Kidney epithelial cell (primary cell): ENCODE measurements at regions not wholly inside any gene's neighbourhood (a gene's known extent, or its start where the extent isn't known, plus 50 kb on each side); places are given as distances from the start of the nearest gene placed in this dataset.

Source experiments
- DNase-seq: peaks from one replicate; pipeline ENCODE4 v3.0.0-alpha.2; 2010; ENCODE audit warnings: low read depth
- H3K27me3 ChIP-seq: 2 replicates; pipeline ENCODE4 v1.6.0; 2011; ENCODE audit warnings: low read length; ENCODE audit not compliant: control insufficient read depth, insufficient read depth
- H3K36me3 ChIP-seq: 2 replicates; pipeline ENCODE4 v1.5.1; 2011; ENCODE audit warnings: low read length; ENCODE audit not compliant: control insufficient read depth, insufficient read depth
- H3K4me3 ChIP-seq: 2 replicates; pipeline ENCODE4 v1.5.1; 2011; ENCODE audit warnings: low read depth, mild to moderate bottlenecking, control low read depth, low read length
- CTCF ChIP-seq: IDR thresholded peaks from 2 replicates; pipeline ENCODE4 v1.5.1; 2011; ENCODE audit warnings: mild to moderate bottlenecking, moderate library complexity, low read length, control low read depth, inconsistent platforms; ENCODE audit not compliant: insufficient read depth, poor library complexity, severe bottlenecking

GRCh38 chr14:97747316-97747715 is 950.1 kb downstream of the VRK1 start:
- no peak for DNase-seq
- no peaks in the 10 kb centered on the region for H3K27me3 ChIP-seq
- H3K36me3 ChIP-seq, result no peaks in the 10 kb centered on the region
- no peak for TF ChIP-seq CTCF
- no peak overlapping the region for H3K4me3 ChIP-seq

- Histone ChIP-seq H3K27me3 (no peaks in the 10 kb centered on the region), H3K36me3 (no peaks in the 10 kb centered on the region), H3K4me3 (no peak overlapping the region)
- no peak for TF ChIP-seq CTCF
- no peak for DNase-seq
Measured at GRCh38 chr14:97748616-97749015, 951.4 kb downstream of the VRK1 start.

- Histone ChIP-seq H3K4me3 (no peak overlapping the region), H3K27me3 (no peaks in the 10 kb centered on the region), H3K36me3 (no peaks in the 10 kb centered on the region)
- TF ChIP-seq CTCF, result no peak
- no peak for DNase-seq
Measured at GRCh38 chr14:97757491-97757890, 960.3 kb downstream of the VRK1 start.

- Histone ChIP-seq H3K27me3 (no peaks in the 10 kb centered on the region), H3K36me3 (no peaks in the 10 kb centered on the region), H3K4me3 (no peak overlapping the region)
- no peak for DNase-seq
- TF ChIP-seq CTCF, result no peak
Measured at GRCh38 chr14:97760050-97760449, 962.9 kb downstream of the VRK1 start.

- TF ChIP-seq CTCF, result no peak
- Histone ChIP-seq H3K27me3 (no peaks in the 10 kb centered on the region), H3K4me3 (no peak overlapping the region), H3K36me3 (no peaks in the 10 kb centered on the region)
- DNase-seq, result no peak
Measured at GRCh38 chr14:97762386-97762785, 965.2 kb downstream of the VRK1 start.

- Histone ChIP-seq H3K27me3 (no peaks in the 10 kb centered on the region), H3K4me3 (no peak overlapping the region), H3K36me3 (no peaks in the 10 kb centered on the region)
- DNase-seq, result no peak
- no peak for TF ChIP-seq CTCF
Measured at GRCh38 chr14:97771340-97772045, 974.3 kb downstream of the VRK1 start.
